ENCODE measurements at regions not wholly inside any gene's neighbourhood (a gene's known extent, or its start where the extent isn't known, plus 50 kb on each side); places are given as distances from the start of the nearest gene placed in this dataset.
"Not testable (repeated sequence)": the region's sequence is repeated elsewhere in the genome, so short reads cannot be mapped to it uniquely, and the experiment has no call there.

DNA sequence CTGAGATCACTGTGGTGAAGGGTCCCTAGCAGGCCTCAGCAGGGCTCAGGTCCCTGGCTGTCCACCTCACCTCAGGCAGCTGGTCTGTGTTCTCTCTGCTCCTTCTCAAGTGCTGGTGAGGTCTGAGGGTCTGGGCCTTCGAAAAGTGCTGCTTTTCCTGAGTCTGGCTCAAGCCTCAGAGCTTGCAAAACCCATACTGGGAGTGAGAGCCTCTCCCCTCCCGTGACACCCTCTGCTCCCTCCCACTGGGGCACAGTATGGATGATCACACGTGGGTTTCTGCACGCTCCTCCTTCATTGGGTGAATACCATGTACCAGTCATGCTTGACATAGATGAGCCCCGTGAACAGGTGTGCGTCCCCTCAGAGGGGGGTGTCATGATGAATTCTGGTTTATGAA, 73.3 kb upstream of the WASF3 start:
- no peak for DNase-seq

DNA sequence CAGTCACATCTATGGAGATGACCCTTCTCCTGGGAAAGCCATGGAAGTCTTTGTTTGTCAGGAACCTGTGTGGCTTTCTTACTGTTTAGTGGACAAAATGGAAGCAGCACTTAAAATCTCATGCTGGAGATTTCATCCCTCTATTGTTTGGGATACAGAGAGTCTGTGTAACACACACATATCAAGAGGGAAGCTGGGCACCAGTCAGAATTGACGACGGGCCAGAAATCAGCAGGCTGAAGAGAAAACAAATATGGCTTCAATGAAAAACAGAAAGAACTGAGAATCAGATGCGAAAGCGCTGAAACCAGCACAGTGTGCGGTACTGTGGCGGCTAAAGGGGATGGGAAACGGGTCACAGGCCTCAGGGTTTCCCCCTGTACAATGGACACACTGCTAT, 72.2 kb upstream of the WASF3 start:
- DNase-seq = no peak

DNA sequence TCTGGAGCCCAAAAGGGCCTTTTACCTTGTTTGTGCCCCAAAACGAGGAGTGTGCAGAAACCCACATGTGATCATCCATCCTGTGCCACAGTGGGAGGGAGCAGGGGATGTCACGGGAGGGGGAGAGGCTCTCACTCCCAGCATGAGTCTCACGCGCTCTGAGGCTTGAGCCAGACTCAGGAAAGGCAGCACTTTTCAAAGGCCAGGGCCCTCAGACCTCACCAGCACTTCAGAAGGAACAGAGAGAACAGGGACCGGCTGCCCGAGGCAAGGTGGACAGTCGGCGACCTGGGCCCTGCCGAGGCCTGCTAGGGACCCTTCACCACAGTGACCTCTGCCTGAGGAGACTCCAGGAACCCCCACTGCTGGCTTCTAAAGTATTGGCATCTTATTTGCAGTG, 71.7 kb upstream of the WASF3 start:
- DNase-seq = no peak

DNA sequence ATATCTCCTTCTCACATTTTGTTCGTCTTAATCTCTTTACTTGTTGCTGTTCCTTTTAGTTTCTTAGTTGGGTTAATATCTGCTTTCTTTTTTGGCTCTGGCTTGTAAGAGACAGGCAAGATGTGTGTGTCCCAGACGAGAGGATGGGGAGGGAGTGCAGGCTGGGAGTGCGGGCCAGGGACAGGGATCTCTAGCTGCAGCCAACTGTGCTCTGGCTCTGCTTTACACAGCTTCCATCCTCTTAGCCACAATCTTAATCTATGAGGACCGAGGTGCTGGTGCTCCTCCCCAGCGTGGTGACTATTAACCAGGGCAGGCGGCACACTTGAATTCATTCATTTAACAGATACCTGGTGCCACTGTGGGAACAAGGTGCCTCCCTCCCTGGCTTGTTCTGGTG, 70.9 kb upstream of the WASF3 start:
- no peak for DNase-seq

DNA sequence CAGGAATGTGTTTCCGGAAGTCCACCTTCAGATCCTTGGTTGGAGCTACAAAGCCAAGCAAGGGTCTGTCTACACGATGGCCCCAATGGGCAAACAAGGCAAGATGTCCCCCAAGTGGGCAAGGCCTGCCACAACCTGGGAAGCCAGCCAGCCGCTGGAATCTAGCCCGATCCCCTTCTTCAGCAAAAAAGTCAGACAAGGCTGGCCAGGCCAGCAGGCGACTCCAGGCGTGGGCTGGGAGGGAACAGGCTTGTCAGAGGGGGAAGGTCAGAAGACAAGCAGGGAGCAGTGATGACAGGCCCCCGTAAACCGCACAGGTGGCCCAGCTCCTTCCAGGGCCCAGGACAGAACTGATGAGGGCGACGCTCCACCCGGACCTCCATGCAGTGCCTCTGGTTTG, 69.7 kb upstream of the WASF3 start:
- no peak for DNase-seq

- DNase-seq = no peak
Measured at GRCh38 chr13:26488236-26489003, 69.1 kb upstream of the WASF3 start.

- not testable (repeated sequence) for DNase-seq
Measured at GRCh38 chr13:26492301-26492700, 65.2 kb upstream of the WASF3 start.

- peak; percentile 49 for DNase-seq
Measured at GRCh38 chr13:26494571-26495195, 62.8 kb upstream of the WASF3 start.

- no peak for DNase-seq
Measured at GRCh38 chr13:26495750-26496149, 61.7 kb upstream of the WASF3 start.

DNA sequence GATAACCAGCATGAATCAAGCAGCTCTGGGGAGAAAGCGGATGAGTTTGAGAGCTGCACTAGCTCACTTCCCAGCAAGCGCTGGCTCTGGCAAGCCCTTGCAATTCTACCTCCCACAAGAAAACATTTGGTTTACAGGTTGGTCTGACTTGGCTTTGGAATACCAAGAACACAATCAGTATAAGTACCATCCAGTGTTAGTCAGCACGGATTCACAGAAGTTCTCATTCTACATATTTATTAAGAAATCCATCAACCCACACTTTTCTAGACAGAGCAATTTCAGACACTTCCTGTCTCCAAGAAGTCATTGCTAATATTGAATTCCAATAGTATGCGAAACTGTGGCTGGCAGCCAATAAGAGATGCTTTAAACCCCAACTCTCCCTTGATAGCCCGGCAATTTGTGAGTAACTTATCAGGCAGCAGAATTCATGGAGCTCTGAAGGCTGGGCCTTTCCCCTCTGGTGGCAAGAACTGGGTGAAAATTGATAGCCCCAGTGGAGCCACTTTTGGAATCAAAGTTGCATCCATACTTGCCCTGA, 59.4 kb upstream of the WASF3 start:
- DNase-seq = peak; percentile 98

DNA sequence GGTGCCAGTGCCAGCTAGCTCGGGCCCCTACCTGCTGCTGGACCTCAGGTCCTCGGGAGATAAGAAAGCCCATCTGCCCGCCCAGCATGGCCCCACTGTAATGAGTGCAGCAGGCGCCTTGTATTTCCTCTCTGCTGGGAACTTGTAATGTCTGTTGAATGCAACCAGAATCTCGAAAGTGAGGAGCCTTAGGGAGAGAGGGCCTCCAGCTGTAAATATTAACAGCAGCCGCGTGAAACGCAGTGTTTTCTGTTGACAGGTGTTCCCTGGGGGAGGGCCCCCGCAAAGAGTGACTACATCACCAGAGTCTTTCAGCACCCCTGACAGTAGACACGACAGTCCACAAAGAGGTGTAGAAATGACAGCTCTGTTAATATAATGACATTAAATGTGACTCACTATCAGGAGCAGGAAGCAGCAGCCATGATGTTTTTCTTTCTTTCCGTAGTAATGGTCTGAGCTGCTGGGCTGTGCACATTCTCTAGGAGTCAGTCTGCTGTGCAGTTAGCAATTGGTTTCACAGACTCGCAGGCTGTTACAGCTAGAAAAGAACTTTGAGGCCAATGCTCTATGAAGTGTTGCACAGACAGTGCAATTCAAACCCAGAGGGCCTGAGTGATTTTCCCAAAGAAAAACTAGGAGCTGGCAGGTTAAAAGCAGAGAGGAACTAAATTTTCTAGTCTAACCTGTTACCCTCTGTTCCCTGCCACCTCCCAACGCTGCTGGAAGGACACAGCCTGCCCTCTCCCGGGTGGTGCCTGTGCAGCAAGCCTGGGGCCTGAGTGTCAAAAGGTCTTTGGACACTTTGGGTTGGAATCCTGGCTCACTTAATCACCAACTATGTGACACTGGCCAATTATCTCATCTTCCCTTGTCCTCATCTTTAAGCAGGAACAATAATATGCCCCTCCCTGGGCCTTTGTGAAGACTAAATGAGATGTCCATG, 58.6 kb upstream of the WASF3 start:
- DNase-seq = peak; percentile 79

DNA sequence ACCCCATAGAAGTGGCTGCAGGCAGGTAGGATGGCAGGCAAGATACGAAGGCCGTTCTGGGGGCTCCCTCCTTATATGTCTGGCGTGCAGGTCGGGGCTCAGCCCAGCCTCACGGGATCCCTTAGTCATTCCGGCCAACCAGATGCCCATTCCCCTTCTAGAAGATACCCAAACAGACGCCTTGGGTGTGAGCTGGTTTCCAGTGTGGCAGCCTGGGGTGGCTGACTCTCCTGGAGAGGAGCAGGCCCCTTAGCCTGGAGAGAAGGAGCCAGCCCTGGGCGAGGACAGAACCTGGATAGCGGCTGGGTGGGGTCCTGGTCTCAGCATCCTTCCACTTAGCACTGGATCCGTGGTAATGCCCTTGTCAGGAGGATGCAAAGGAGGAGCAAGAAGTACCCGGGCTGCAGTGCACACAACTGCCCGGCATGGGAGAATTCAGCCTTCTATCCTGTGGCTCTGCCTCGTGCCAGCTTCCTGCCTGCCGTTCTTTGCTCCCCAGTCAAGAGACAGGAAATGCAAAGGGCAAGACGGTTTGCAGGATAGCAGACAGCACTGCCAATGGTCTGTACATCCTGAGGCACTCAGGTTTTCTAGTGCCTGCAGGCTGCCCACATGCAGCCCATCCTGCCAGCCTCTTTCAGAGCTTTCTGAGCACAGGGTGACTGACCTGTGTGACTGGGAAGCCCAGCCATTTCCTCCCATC, 56.7 kb upstream of the WASF3 start:
- no peak for DNase-seq

- no peak for DNase-seq
Measured at GRCh38 chr13:26501641-26502040, 55.8 kb upstream of the WASF3 start.

GRCh38 chr13:26502826-26503225, 54.7 kb upstream of the WASF3 start:
- peak; percentile 80 for DNase-seq

GRCh38 chr13:26503826-26504594, 53.5 kb upstream of the WASF3 start:
- no peak for DNase-seq
